IMR-90 (cell line): ENCODE measurements at regions not wholly inside any gene's neighbourhood (a gene's known extent, or its start where the extent isn't known, plus 50 kb on each side); places are given as distances from the start of the nearest gene placed in this dataset.

ENCODE experiments used
- CHD1 ChIP-seq: IDR thresholded peaks from 2 replicates; pipeline ENCODE4 v1.6.1; 2012; ENCODE audit warnings: low read depth, low read length, improper control_type of control experiment
- CTCF ChIP-seq: conservative IDR thresholded peaks from 2 replicates; pipeline ENCODE4 v1.5.1; 2012; ENCODE audit warnings: mild to moderate bottlenecking, low read depth, low read length, improper control_type of control experiment
- ELK1 ChIP-seq: fragments of 150-350 bp; IDR thresholded peaks from 2 replicates; pipeline ENCODE4 v1.6.1; 2016; ENCODE audit warnings: low read depth, mild to moderate bottlenecking, low read length, moderate library complexity, borderline replicate concordance
- FOS ChIP-seq: fragments of 150-350 bp; IDR thresholded peaks from 2 replicates; pipeline ENCODE4 v1.6.1; 2016; ENCODE audit warnings: low read depth, low read length
- MAFK ChIP-seq: IDR thresholded peaks from 2 replicates; pipeline ENCODE4 v1.6.1; 2012; ENCODE audit warnings: low read depth, low read length, improper control_type of control experiment
- USF2 ChIP-seq: fragments of 150-350 bp; IDR thresholded peaks from 2 replicates; pipeline ENCODE4 v1.6.1; 2017; ENCODE audit warnings: mild to moderate bottlenecking, antibody characterized with exemption, low read length, low read depth

GRCh38 chr3:80754969-80755368 lies 987.2 kb upstream of the ROBO1 start:
- no peak for TF ChIP-seq CTCF
- TF ChIP-seq CHD1: no peak
- TF ChIP-seq ELK1: no peak
- no peak for TF ChIP-seq USF2
- no peak for TF ChIP-seq FOS
- no peak for TF ChIP-seq MAFK
